HepG2 (cell line): ENCODE measurements at regions not wholly inside any gene's neighbourhood (a gene's known extent, or its start where the extent isn't known, plus 50 kb on each side); places are given as distances from the start of the nearest gene placed in this dataset.

Experiments used
- ASH2L ChIP-seq: fragments of 300-600, 200-600 bp; sonication (generic); IDR thresholded peaks from 2 replicates; pipeline ENCODE4 v1.7.0; 2017; ENCODE audit warnings: low read depth, mild to moderate bottlenecking, moderate library complexity, mixed read lengths, low read length; ENCODE audit not compliant: insufficient read length
- BCLAF1 ChIP-seq: fragments of 450-650 bp; IDR thresholded peaks from 2 replicates; pipeline ENCODE4 v1.6.1; 2017; ENCODE audit warnings: mild to moderate bottlenecking
- EP300 ChIP-seq, 3 experiments: sonication (generic) in 1 of 3; formaldehyde crosslinking in 1 of 3; IDR thresholded peaks; 2 replicates each; pipeline versions ENCODE4 v1.5.1 to v1.6.1; 2011 to 2020; ENCODE audit warnings: low read depth in 2 of 3, low read length in 2 of 3, borderline replicate concordance in 1 of 3, improper control_type of control experiment in 1 of 3, mild to moderate bottlenecking in 1 of 3, missing genetic modification reagents in 1 of 3, moderate library complexity in 1 of 3
- GPBP1L1 ChIP-seq: sonication (generic); formaldehyde crosslinking; IDR thresholded peaks from 2 replicates; pipeline ENCODE4 v1.5.0; 2020; ENCODE audit warnings: mild to moderate bottlenecking, missing genetic modification reagents
- ISX ChIP-seq: sonication (generic); formaldehyde crosslinking; conservative IDR thresholded peaks from 2 replicates; pipeline ENCODE4 v1.5.0; 2020; ENCODE audit warnings: missing genetic modification reagents
- KAT2B ChIP-seq: fragments of 150-350 bp; IDR thresholded peaks from 2 replicates; pipeline ENCODE4 v1.6.1; 2014; ENCODE audit warnings: low read depth, low read length, borderline replicate concordance
- NBN ChIP-seq: fragments of 450-650 bp; conservative IDR thresholded peaks from 2 replicates; pipeline ENCODE4 v1.6.1; 2017
- PAXIP1 ChIP-seq: sonication (generic); formaldehyde crosslinking; conservative IDR thresholded peaks from 2 replicates; pipeline ENCODE4 v1.4.0; 2020; ENCODE audit warnings: mild to moderate bottlenecking, missing genetic modification reagents, moderate library complexity
- RNF2 ChIP-seq: fragments of 450-650 bp; conservative IDR thresholded peaks from 2 replicates; pipeline ENCODE4 v1.6.1; 2016; ENCODE audit warnings: low read depth
- SKI ChIP-seq: fragments of 450-650 bp; IDR thresholded peaks from one replicate; pipeline ENCODE4 v1.6.1; 2018; ENCODE audit warnings: mild to moderate bottlenecking; ENCODE audit not compliant: partially characterized antibody
- TCF12 ChIP-seq, 2 experiments: fragments of 450-650 bp in 1 of 2; sonication (generic) in 1 of 2; formaldehyde crosslinking in 1 of 2; IDR thresholded peaks; 2 replicates each; pipeline versions ENCODE4 v1.6.1 to v1.8.0; 2017 to 2022; ENCODE audit warnings: antibody characterized with exemption in 1 of 2, mild to moderate bottlenecking in 1 of 2, missing genetic modification reagents in 1 of 2, moderate library complexity in 1 of 2
- ZHX1 ChIP-seq: sonication (generic); formaldehyde crosslinking; IDR thresholded peaks from 2 replicates; pipeline ENCODE4 v1.8.1; 2022; ENCODE audit warnings: low read depth, mild to moderate bottlenecking, missing genetic modification reagents
- ZNF724P ChIP-seq: sonication (generic); formaldehyde crosslinking; IDR thresholded peaks from 2 replicates; pipeline ENCODE4 v1.8.0; 2022; ENCODE audit warnings: missing genetic modification reagents, borderline replicate concordance
- ZNF777 ChIP-seq: sonication (generic); formaldehyde crosslinking; IDR thresholded peaks from 2 replicates; pipeline ENCODE4 v1.4.0; 2020; ENCODE audit warnings: missing genetic modification reagents

- TF ChIP-seq ASH2L (no peak), EP300 (IDR thresholded peaks at IDR 0.05; ENCODE audit: low read depth in 2 of 2, low read length in 2 of 2) (no peak), EP300 (CRISPR knock-in tag; IDR thresholded peaks at IDR 0.05; ENCODE audit: borderline replicate concordance) (no peak), BCLAF1 (no peak), RNF2 (no peak), ISX (no peak), PAXIP1 (CRISPR knock-in tag) (no peak), GPBP1L1 (CRISPR knock-in tag) (no peak), SKI (no peak), ZHX1 (no peak), KAT2B (no peak), NBN (no peak), ZNF724P (CRISPR knock-in tag) (no peak), ZNF777 (CRISPR knock-in tag) (no peak), TCF12 (IDR thresholded peaks at IDR 0.05) (no peak), TCF12 (CRISPR knock-in tag; IDR thresholded peaks at IDR 0.05) (no peak)
Measured at GRCh38 chr2:242053921-242054320, 184.4 kb downstream of the RTP5 start.
